IMR-90 (cell line): ENCODE measurements at regions not wholly inside any gene's neighbourhood (a gene's known extent, or its start where the extent isn't known, plus 50 kb on each side); places are given as distances from the start of the nearest gene placed in this dataset.

Source experiments
- ATAC-seq: fragments of 200-7000 bp; cut with Tn5 transposase; 2 replicates; pipeline ENCODE4 v1.9.1; 2020; ENCODE audit warnings: low read depth, mild to moderate bottlenecking, moderate library complexity
- BruUV-seq: library from RNA; stranded (reverse); fragments of 400-500 nt; replicated peaks from 2 replicates; lab custom pipeline; 2021; lab: Mats Ljungman, UMichigan
- CTCF ChIA-PET: fragments of 300-600 bp; formaldehyde crosslinking; extraction: SDS; loops from one replicate; lab custom pipeline; 2021; ENCODE audit warnings: antibody characterized with exemption; lab: Yijun Ruan, JAX
- POLR2A ChIA-PET: fragments of 300-600 bp; sonication (Branson Sonifier 250); formaldehyde crosslinking; loops from one replicate; lab custom pipeline; 2022; ENCODE audit warnings: antibody characterized with exemption; ENCODE audit not compliant: unreplicated experiment; lab: Charles Lee
- DNase-seq: peaks from one replicate; pipeline ENCODE4 v3.0.0; 2013
- H2AFZ ChIP-seq: replicated peaks from 2 replicates; pipeline ENCODE3; 2013; ENCODE audit warnings: low read length, mild to moderate bottlenecking; ENCODE audit not compliant: poor library complexity
- H2AK5ac ChIP-seq: 2 replicates; pipeline ENCODE4 v1.6.1; 2013; ENCODE audit warnings: low read depth, low read length, inconsistent platforms
- H2AK9ac ChIP-seq: replicated peaks from 2 replicates; pipeline ENCODE3; 2013; ENCODE audit warnings: mild to moderate bottlenecking, low read depth, low read length, moderate library complexity; ENCODE audit not compliant: poor library complexity
- H2BK120ac ChIP-seq: 2 replicates; pipeline ENCODE4 v1.6.1; 2013; ENCODE audit warnings: low read depth, low read length, inconsistent platforms
- H2BK15ac ChIP-seq: 3 replicates; pipeline ENCODE4 v1.6.1; 2013; ENCODE audit warnings: low read depth, low read length, inconsistent platforms
- H2BK20ac ChIP-seq: 2 replicates; pipeline ENCODE4 v1.6.1; 2013; ENCODE audit warnings: low read depth, mild to moderate bottlenecking, inconsistent platforms, low read length, moderate library complexity
- H2BK5ac ChIP-seq: 2 replicates; pipeline ENCODE4 v1.6.1; 2013; ENCODE audit warnings: mild to moderate bottlenecking, low read depth, low read length, inconsistent platforms; ENCODE audit not compliant: poor library complexity, severe bottlenecking
- H3K14ac ChIP-seq: replicated peaks from 2 replicates; pipeline ENCODE4 v1.6.1; 2013; ENCODE audit warnings: low read depth, low read length, inconsistent platforms
- H3K18ac ChIP-seq: 2 replicates; pipeline ENCODE4 v1.6.1; 2013; ENCODE audit warnings: low read depth, low read length, control low read depth
- H3K23ac ChIP-seq: 2 replicates; pipeline ENCODE4 v1.6.1; 2013; ENCODE audit warnings: low read depth, low read length, inconsistent platforms
- H3K27ac ChIP-seq: 2 replicates; pipeline ENCODE4 v1.5.1; 2013; ENCODE audit warnings: mild to moderate bottlenecking, control low read depth, low read length; ENCODE audit not compliant: insufficient read depth
- H3K27me3 ChIP-seq: 2 replicates; pipeline ENCODE4 v1.6.1; 2013; ENCODE audit warnings: low read length; ENCODE audit not compliant: control insufficient read depth, insufficient read depth
- H3K36me3 ChIP-seq: 2 replicates; pipeline ENCODE4 v1.6.1; 2013; ENCODE audit warnings: low read length, mixed read lengths; ENCODE audit not compliant: control insufficient read depth, insufficient read depth
- H3K4ac ChIP-seq: 2 replicates; pipeline ENCODE4 v1.6.1; 2013; ENCODE audit warnings: low read depth, low read length, inconsistent platforms
- H3K4me1 ChIP-seq: 2 replicates; pipeline ENCODE4 v1.6.1; 2013; ENCODE audit warnings: low read length, mixed read lengths; ENCODE audit not compliant: control insufficient read depth, insufficient read depth
- H3K4me2 ChIP-seq: 2 replicates; pipeline ENCODE4 v1.6.1; 2013; ENCODE audit warnings: low read depth, mild to moderate bottlenecking, control low read depth, low read length, moderate library complexity
- H3K4me3 ChIP-seq: 2 replicates; pipeline ENCODE4 v1.5.1; 2013; ENCODE audit warnings: low read depth, mild to moderate bottlenecking, control low read depth, low read length, moderate library complexity; ENCODE audit not compliant: insufficient read depth
- H3K56ac ChIP-seq: 2 replicates; pipeline ENCODE4 v1.6.1; 2013; ENCODE audit warnings: low read length, inconsistent platforms; ENCODE audit not compliant: insufficient read depth; ENCODE audit errors: extremely low read depth
- H3K79me1 ChIP-seq, 2 experiments: 2 replicates each; pipeline ENCODE4 v1.6.1; 2013; ENCODE audit warnings: low read length in 2 of 2, inconsistent platforms in 1 of 2, low read depth in 1 of 2
- H3K9ac ChIP-seq: 2 replicates; pipeline ENCODE4 v1.6.1; 2013; ENCODE audit warnings: low read depth, low read length, control low read depth
- H3K9me1 ChIP-seq: 2 replicates; pipeline ENCODE4 v1.6.1; 2013; ENCODE audit warnings: low read length, inconsistent platforms; ENCODE audit not compliant: insufficient read depth
- H3K9me3 ChIP-seq: 2 replicates; pipeline ENCODE4 v1.6.1; 2013; ENCODE audit warnings: low read length; ENCODE audit not compliant: control insufficient read depth, insufficient read depth
- H4K20me1 ChIP-seq: 2 replicates; pipeline ENCODE4 v1.6.1; 2013; ENCODE audit warnings: low read length, inconsistent platforms; ENCODE audit not compliant: insufficient read depth
- H4K5ac ChIP-seq: 2 replicates; pipeline ENCODE4 v1.6.1; 2013; ENCODE audit warnings: mild to moderate bottlenecking, low read depth, low read length, control low read depth
- H4K8ac ChIP-seq, 2 experiments: 2 replicates each; pipeline ENCODE4 v1.6.1; 2013; ENCODE audit warnings: low read depth in 2 of 2, low read length in 2 of 2, control low read depth in 1 of 2, inconsistent platforms in 1 of 2
- H4K91ac ChIP-seq: 2 replicates; pipeline ENCODE4 v1.6.1; 2013; ENCODE audit warnings: low read depth, low read length, inconsistent platforms; ENCODE audit not compliant: insufficient read depth
- MAFK ChIP-seq: IDR thresholded peaks from 2 replicates; pipeline ENCODE4 v1.6.1; 2012; ENCODE audit warnings: low read depth, low read length, improper control_type of control experiment
- MAZ ChIP-seq: IDR thresholded peaks from 2 replicates; pipeline ENCODE4 v1.6.1; 2012; ENCODE audit warnings: low read depth, mild to moderate bottlenecking, low read length, improper control_type of control experiment, moderate library complexity, borderline replicate concordance
- NFE2L2 ChIP-seq: fragments of 150-350 bp; IDR thresholded peaks from 2 replicates; pipeline ENCODE4 v1.6.1; 2016; ENCODE audit warnings: low read depth, mild to moderate bottlenecking, low read length
- WGBS, 2 experiments: methylation state at CpG; one replicate each; pipeline versions ENCODE4 v1.1.5 to v1.1.7; 2013; ENCODE audit warnings: missing lambda C conversion rate in 2 of 2; ENCODE audit not compliant: insufficient read length in 1 of 2; ENCODE audit errors: extremely low coverage in 2 of 2; 5-methylcytosine and 5-hydroxymethylcytosine counted together
- dilution Hi-C: fragments of 300-500 bp; cut with HindIII; formaldehyde crosslinking; loops from one replicate; pipeline ENCODE4 v1.14.3; 2018; ENCODE audit warnings: low sequenced_read_pairs; ENCODE audit not compliant: unreplicated experiment
- in situ Hi-C: fragments of 300-500 bp; cut with MboI; formaldehyde crosslinking; loops from 3 replicates; pipeline ENCODE4 v1.14.3; 2019; ENCODE audit warnings: low sequenced_read_pairs, inconsistent platforms, mixed read lengths
- intact Hi-C: fragments of 100-400 bp; cut with micrococcal nuclease; formaldehyde crosslinking; loops from 2 replicates; pipeline ENCODE4 v1.10.0; 2022

GRCh38 chr2:14321357-14321756 is 311.2 kb upstream of the LRATD1 start:
- Histone ChIP-seq H3K4me1 (no peaks in the 10 kb centered on the region), H3K18ac (no peak overlapping the region), H3K4me2 (no peak overlapping the region), H3K9ac (no peak overlapping the region), H2BK120ac (no peak overlapping the region), H4K20me1 (no peaks in the 10 kb centered on the region), H2BK15ac (no peak overlapping the region), H3K4ac (no peak overlapping the region), H3K23ac (no peak overlapping the region), H4K8ac (no peak overlapping the region), H2BK20ac (no peak overlapping the region), H2AK9ac (no peak overlapping the region), H3K36me3 (no peaks in the 10 kb centered on the region), H3K27ac (no peak overlapping the region), H2AFZ (no peak overlapping the region), H3K9me1 (no peaks in the 10 kb centered on the region), H3K27me3 (no peaks in the 10 kb centered on the region), H3K4me3 (no peak overlapping the region), H3K56ac (no peak overlapping the region), H3K14ac (no peak overlapping the region), H4K91ac (no peak overlapping the region), H3K79me1 (no peaks in the 10 kb centered on the region), H4K5ac (no peak overlapping the region), H3K9me3 (peaks cover 5% of the 10 kb centered on the region; the same call in 1 of the 2 replicates), H2AK5ac (no peak overlapping the region), H2BK5ac (no peak overlapping the region)
- peak; percentile 67 for TF ChIP-seq NFE2L2
- peak; percentile 78 for TF ChIP-seq MAFK
- TF ChIP-seq MAZ = no peak
- no TSS peak for BruUV-seq
- in situ Hi-C loops (no loop called here), intact Hi-C loops (no loop called here), dilution Hi-C loops (no loop called here)
- ATAC-seq = no peak
- ChIA-PET CTCF (no interaction called here), POLR2A (no interaction called here)
- DNase-seq = no peak
- no CpG with 5 or more reads among the region's 4 CpGs for WGBS, 2 experiments
